ENCODE measurements at regions not wholly inside any gene's neighbourhood (a gene's known extent, or its start where the extent isn't known, plus 50 kb on each side); places are given as distances from the start of the nearest gene placed in this dataset.
"Not testable (repeated sequence)": the region's sequence is repeated elsewhere in the genome, so short reads cannot be mapped to it uniquely, and the experiment has no call there.

DNA sequence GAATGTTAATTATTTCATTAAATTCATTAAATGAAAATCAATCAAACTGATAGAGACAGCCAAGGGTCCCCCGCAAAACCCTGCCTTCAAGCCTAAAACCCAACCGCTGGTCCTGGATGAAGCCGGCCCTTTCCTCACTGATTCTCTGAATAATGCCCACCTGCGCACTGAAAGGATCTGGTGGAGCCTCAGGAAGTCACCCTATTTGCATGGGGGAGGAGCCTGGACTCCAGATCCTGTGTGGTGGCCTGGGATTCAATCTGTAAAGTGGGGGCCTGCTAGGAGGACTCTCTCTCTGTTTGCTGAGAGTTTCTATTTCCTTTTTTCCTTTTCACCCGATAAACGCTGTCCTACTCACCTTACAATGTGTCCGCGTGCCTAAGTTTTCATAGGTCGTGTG is 97.9 kb upstream of the ADAMTS3 start:
- DNase-seq: no peak

DNA sequence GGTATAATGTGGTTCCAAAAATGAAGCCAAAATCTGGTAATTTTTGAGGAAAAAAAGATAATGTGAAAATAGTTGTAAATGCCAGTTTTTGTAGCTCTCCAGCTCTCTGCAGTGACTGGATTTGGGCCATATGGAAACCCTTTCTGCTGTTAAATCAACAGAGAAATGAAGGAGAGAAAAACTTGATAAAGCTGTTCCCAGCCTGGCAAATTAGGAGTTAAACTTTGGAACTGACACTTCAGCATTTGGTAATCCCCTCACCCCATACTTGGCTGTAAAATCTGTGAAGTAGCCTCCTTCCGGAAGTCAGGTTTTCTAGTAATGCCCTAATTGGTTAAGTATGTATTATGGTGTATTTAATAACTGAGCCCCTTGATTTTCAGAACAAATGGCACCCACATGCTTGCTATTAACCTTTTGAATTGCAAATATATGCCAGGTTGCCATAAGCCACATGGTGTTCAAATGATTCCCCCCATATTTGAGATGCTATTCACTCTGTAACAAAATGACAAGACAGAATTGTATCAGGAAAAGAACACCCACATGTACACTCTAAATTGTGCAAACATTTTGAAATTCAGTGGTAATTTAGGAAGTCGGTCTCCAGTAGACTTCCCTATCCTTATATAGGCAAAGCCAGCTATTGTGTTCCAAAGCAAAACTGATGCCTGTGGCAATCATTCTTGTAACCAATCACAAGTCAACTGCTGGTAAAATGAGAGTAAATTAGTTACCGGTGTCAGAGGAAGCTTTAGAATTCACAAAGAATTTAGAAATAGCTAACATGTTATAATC is 96.3 kb upstream of the ADAMTS3 start:
- no peak for DNase-seq

GRCh38 chr4:72663828-72664227 is 94.8 kb upstream of the ADAMTS3 start:
- DNase-seq: no peak

DNA sequence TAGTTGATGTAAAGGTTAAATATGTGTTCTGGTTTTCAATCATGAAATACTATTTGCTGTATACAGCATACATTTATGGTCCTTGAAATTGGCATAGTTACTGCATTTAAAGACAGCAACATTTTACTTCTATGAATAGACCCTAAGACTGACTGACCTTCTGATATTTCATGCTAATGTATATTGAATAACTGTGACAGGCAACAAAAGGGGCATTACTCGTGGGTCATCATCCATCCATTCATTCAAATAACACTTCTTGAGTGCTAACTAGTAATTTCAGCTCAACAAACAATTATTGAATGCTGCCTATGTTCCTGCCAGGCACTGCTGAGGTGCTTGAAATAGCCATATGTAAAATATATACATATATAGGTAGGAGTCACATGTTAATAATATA is 92.8 kb upstream of the ADAMTS3 start:
- peak in 1 of 2 experiments; percentile 47 for DNase-seq

DNA sequence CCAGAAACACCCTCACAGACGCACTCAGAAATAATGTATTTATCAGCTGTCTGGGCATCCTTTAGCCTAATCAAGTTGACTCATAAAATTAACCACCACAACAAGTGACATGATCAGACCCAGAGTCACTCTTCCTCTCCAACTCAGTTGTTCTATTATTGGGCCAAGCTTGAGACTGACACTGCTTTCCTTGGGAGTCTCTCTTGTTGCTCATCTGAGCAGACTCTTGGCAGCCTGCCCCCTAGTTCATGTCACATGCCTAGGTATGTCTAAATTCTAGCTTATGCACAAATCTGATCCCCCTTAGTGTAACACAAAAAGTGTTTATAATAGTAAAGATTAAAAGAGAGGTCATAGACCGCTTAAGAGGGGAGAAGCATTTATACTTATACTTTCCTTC is 72.6 kb upstream of the ADAMTS3 start:
- no peak for DNase-seq

DNA sequence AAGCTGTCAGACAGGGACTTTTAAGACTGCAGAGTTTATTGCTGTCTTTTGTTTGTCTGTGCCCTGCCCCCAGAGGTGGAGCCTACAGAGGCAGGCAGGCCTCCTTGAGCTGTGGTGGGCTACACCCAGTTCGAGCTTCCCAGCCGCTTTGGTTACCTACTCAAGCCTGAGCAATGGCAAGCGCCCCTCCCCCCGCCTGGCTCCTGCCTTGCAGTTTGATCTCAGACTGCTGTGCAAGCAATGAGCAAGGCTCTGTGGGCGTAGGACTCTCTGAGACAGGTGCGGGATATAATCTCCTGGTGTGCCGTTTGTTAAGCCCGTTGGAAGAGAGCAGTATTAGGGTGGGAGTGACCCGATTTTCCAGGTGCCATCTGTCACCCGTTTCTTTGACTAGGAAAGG is 67.8 kb upstream of the ADAMTS3 start:
- DNase-seq: not testable (repeated sequence)

GRCh38 chr4:72635931-72636330 is 66.9 kb upstream of the ADAMTS3 start:
- not testable (repeated sequence) for DNase-seq

GRCh38 chr4:72632253-72632652 is 63.2 kb upstream of the ADAMTS3 start:
- DNase-seq: not testable (repeated sequence)

DNA sequence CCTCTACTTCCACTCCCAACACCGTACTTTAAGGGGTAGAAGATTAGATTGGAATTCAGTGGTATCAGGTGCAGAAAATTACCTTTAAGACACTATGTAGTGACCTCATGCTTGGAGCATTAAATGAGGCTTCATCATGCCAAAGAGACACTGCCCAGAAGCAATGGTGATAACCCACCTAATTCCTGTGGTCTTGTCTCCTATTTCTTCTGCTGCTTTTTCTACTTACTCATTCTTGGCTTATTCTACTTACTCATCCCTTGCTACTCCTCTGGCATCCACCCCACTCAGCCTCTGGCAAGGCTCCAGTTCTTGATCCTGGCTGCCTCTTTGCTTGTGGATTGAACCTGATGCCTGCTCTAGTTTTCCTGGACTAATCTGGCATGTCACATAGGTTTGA is 62.3 kb upstream of the ADAMTS3 start:
- no peak for DNase-seq

DNA sequence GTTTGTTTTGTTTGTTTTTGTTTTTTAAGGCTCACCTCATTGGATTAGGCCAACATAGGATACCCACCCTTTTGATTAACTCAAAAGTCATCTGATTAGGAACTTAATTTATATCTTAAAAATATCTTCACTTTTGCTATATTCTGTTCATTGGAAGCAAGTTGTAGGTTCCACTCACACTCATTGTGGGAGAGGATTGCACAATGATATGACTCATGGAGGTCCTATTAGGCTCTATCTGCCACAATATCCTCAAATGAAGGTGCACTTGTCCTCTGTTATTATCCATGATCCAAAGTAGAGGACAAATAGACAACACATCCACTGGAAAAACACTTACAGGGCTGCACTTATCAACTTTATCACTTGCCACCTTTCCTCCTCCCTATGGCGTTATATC is 60.5 kb upstream of the ADAMTS3 start:
- DNase-seq: no peak

DNA sequence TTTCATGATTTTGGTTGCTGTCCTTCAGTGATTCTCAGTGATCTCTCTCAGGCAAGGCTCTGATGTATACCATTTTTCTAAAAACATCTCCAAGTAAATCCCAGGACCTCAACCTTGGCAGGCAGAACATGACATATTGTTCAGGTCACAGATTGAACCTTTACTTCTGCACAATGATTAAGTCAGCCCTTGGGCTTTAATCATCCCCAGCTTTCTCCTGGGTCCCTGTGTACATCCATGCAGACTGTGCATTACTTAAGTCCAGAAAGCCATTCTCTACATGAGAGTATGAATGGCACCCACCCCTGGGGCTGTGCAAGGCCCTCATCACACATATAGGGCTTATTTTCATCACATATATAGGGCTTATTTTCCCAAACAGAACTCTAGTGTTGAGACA is 58.7 kb upstream of the ADAMTS3 start:
- no peak for DNase-seq
